SKM-1 treated with dmso at 0.1 percent for 144 hours (cell line): ENCODE measurements at regions not wholly inside any gene's neighbourhood (a gene's known extent, or its start where the extent isn't known, plus 50 kb on each side); places are given as distances from the start of the nearest gene placed in this dataset.

Source experiments
- DNase-seq: peaks from one replicate; lab custom pipeline; 2025; ENCODE audit not compliant: unreplicated experiment; lab: John Stamatoyannopoulos, UW

GRCh38 chrX:124518885-124519284, 172.5 kb downstream of the SH2D1A start:
- no peak for DNase-seq

DNA sequence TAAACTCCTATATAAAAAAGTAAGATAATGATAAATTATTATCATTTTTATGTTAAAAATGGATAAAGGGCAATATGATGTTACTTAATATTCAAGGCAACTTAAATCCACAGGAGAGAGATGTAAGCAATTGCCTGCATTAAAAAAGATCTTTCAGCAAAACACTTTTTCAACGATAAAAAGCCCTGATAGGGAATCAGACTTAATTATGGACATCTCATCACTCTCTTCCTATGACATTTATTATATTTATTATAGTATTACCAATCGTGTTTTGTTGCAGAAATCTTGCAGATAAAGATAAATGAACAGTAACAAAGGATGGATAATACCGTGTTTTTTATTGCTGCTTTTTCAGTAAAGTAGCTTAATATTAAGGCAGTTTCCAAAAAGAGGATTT, 178.5 kb downstream of the SH2D1A start:
- DNase-seq, result no peak

DNA sequence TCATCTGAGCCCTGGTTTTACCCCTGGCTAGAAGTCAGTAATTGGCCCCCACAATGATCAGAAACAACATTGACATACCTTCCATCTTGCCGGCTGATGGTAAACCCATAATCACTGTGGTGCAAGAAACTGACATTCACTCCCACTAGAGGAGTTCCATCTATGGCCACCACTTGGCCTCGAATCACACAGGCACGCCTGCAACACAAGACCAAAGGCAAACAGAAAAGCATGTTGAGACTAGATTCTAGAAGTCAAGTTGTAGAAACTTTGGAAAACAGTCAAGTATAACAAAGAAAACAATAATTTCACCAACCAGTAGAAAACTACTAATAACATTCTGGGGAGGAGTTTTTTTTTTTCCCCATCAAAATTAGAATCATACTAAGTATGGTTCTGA, 183.4 kb downstream of the SH2D1A start:
- no peak for DNase-seq

GRCh38 chrX:124530803-124531202, 184.4 kb downstream of the SH2D1A start:
- no peak for DNase-seq

DNA sequence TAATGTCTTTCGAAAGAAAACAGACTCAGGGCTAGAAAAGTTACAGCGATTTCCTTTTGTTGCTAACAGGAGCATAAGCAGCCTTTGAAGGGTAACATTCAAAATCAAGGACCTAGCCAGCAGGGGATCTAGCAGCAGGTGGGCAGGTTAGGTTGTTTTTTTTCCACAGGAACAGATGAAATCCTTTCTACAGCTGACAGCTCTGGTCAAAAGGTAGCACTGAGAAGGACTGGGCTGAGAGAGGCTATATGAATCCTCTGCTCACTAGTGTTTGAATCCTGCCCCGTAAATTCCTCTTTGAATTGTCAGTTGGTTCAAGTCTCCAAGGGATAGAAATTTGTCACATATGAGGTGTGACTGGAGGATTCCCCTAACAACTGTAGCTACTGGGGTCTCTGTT, 188.2 kb downstream of the SH2D1A start:
- no peak for DNase-seq

GRCh38 chrX:124540474-124540873, 194.1 kb downstream of the SH2D1A start:
- DNase-seq, result no peak

DNA sequence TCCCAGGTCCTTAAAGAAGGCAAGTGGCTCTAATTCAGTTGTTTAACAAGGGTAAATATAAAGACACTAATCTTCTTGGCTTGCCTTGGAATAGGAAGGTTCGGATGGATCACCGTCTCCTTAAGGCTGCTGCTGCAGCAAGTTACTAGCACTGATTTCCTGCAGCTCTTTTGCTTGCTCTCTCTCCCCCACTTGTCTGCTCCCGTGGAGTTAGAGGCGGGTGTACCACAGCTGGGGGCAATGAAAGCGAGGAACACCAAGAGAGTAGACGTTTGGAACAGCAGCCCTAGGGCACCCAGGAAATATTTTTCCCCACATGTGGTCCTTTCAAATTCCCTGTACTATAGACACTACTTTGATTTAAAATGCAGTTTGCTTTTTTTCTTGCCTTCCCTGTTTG, 202.2 kb downstream of the SH2D1A start:
- DNase-seq, result no peak

GRCh38 chrX:124555036-124555595, 208.8 kb downstream of the SH2D1A start:
- DNase-seq, result no peak

- no peak for DNase-seq
Measured at GRCh38 chrX:124557976-124558375, 211.6 kb downstream of the SH2D1A start.

DNA sequence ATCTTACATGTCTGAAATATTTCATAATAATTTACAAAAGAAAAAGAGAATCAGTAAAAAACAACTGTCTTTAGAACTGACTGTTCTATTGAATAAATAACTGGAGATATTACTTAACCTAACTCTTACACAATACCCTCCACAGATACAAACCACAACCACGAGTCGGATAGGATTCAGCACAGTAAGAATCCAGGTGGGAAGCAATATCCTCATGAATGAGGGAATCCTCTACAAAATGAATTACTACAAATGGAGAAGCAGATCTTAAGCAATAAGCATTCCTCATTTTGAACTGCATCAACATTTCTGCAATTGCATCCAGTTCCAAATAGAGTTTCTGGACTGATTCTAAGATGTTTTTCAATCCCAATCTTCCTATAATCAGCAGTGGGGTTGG, 227.1 kb downstream of the SH2D1A start:
- DNase-seq, result no peak

DNA sequence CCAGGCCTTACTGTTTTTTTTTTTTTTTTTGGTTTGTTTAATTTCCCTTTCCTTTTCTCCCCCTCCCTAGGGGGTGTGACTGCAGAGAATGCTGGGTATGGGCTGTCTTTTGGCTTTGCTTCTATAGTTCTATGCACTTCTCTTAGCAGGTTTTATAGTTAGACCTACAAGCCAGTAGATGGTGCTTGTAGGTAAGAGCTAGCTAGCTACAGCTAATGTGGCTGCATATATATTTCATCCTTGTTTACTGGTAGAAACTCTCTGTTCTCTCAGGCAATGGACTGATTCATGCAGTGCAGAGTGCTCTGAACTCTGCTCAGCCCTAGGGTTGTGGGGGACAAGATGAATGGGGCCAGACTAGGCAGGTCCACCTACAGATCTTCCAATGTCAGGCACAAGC, 246.4 kb downstream of the SH2D1A start:
- no peak for DNase-seq

GRCh38 chrX:124594017-124594651, 247.8 kb downstream of the SH2D1A start:
- DNase-seq, result no peak

- DNase-seq, result no peak
Measured at GRCh38 chrX:124605511-124605910, 259.1 kb downstream of the SH2D1A start.

- DNase-seq, result no peak
Measured at GRCh38 chrX:124606724-124607123, 260.4 kb downstream of the SH2D1A start.

GRCh38 chrX:124619710-124620109, 273.3 kb downstream of the SH2D1A start:
- no peak for DNase-seq

DNA sequence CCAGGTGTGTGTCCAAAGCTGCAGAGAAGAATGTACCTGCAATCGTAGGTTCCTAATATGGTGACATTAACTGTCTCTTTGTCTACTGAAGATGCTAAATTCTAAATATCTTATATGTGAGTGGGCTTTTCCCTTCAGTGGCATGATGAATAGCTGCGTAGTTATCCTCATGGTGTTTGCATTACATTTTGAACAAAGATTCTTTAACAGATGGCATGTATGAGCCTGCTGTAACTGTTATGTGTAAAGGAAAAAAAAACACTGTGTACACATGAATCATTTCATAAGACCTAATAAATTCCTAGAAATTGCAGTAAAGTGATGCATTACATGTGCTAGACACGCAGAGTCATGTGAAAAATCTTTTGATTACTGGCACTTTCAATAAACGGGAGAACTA, 288.0 kb downstream of the SH2D1A start:
- DNase-seq, result no peak

DNA sequence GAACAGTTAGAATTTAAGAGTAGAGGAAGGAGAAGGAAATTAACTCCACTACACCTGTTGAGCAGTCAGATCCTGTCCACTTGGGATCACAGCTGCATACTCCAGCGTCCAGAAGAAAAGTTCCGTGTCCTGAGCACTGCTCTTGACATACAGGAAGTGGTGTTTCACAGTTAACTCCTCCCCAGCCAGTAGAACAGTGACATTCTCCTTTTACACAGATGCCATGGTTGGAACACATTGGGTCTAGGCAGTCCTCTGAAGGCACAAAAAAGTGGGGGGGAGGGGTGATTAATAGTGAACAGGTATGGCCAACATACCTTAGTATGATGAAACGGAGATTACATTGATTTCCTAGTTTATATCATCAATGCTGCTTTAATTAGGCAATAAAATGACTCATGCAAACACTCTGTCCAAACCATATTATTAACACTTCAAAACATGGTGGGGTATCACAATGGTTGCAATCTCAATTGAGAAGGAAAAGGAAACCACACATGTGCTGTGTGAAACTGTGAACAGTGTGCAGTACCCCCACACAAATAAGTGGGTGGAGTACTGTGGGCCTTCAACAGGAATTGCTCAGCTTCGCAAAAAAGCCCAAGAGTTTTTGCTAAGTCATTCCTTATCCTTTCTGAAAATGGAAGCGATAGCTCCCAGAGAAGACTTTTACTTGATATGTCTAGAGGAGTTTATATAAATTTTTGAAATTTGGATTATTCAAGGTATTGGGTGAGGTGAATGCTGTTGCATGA, 295.6 kb downstream of the SH2D1A start:
- DNase-seq, result no peak

DNA sequence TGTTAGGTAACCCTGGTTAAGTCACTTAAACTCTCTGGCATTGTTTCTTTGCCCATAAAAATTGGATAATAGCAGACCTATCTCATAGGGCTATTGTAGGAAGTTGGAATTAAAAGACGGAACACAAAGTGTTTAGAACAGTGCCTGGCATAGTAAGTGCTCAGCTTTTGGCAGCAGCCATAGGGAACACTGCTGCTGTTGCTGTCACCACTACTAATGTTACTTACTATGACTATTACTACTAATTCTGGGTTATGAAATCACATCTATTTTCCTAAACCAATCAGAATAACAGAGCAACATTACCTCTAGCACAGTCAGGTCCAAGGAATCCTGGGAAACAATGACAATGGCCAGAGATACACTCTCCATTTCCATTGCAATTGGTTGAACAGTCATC, 300.0 kb downstream of the SH2D1A start:
- DNase-seq, result no peak

DNA sequence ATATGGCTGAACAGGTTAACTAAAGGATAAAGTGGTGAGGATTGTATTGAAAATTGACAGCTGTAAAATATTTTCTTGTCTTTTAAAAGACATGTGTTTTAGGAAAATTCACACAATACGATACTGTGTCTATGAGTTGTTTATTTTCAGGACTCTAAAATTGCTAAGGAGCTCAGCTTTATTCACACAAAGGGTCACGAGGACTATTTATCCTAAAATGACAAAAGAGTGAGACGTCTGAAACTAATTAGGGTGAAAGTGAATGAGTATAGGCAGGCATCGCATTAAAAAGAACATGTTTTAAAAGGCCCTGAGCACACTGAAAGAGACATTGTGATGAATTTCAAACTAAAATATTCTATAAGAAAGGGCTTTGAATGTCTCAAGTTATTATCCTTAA, 304.7 kb downstream of the SH2D1A start:
- DNase-seq, result no peak

DNA sequence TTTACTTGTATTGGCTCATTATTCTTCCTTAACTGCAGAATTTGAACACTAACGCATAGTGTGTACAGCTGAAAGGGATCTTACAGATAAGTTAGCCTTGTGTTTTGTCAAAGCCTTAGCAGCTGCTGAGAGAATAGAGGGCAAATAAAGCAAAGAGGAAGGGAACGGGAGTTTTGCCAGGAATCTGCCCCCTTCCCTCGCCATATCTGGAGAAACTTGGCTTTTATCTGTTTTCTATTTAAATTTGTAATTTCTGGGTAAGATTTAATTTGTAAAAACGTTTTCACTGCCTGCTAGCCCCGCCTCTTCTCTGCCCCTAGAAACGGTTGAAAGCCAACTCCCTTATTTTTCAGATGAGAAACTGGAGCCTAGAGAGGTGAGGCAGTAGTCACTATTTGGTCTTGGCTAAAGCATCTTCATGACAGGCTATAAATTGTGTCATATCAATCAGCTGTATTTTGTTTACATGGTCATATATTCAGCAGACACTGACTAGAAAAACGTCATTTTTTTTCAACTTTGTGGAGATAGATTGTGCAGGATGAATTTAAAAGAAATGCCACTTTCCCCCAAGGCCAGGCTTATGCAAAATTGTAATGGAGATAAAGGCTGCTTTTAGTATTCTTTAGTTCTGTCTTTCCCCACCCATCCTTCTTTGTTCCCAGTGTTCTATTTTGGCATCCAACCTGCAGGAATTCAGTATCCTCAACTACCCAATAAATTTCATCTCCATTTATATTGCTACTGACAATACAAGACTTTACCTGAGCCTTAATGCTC, 319.4 kb downstream of the SH2D1A start:
- no peak for DNase-seq

DNA sequence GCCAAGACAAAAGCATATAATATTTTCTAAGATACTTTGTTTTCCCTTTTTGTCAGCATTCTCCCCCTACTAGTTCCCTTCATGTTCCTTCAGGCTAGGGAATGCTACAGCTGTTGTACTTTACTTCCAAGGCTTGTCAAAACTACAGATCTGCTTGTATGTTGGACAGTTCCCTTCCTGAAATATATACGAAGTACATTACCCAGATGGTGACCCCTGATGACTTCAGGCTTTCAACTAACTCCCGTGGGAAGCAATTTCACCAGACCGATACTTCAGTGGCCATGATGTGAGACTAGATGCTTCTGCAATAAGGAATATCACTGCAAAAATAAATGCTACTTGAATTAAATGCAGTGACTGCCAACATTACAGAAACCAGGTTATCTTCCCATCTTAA, 332.8 kb downstream of the SH2D1A start:
- no peak for DNase-seq

DNA sequence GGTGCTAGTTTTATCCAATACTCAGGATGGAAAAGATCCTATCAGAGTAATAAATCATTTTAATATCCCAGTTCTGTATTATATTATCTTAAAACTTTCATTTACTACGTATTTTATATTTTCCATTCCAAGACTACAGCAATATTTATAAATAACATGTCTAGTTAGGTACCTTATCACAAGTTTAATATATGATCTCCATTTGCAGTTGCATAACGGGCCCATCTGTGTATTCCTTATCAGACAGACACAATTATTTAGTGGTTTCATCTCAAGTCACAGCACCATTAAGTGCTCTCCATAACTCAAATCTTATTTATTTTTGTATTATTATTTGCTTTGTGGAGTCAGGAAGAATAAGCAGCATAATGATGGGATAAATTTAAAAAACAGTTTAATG, 333.9 kb downstream of the SH2D1A start:
- no peak for DNase-seq
